Neural cell (in vitro differentiated cells): ENCODE measurements at regions not wholly inside any gene's neighbourhood (a gene's known extent, or its start where the extent isn't known, plus 50 kb on each side); places are given as distances from the start of the nearest gene placed in this dataset.

Experiments used
- H2AFZ ChIP-seq: fragments of 200-600, 300-800 bp; sonication (generic), shearing (Covaris generic); 2 replicates; pipeline ENCODE4 v1.6.0; 2014; ENCODE audit warnings: low read depth, mild to moderate bottlenecking, antibody characterized with exemption, low read length, moderate library complexity
- H3F3A ChIP-seq: fragments of 200-600 bp; shearing (Covaris generic); 2 replicates; pipeline ENCODE4 v1.6.1; 2016; ENCODE audit warnings: mild to moderate bottlenecking, moderate library complexity, mixed read lengths, antibody characterized with exemption, low read length; ENCODE audit not compliant: insufficient read depth, poor library complexity, severe bottlenecking
- H3K27ac ChIP-seq: fragments of 200-600, 300-800 bp; sonication (generic), shearing (Covaris generic); 2 replicates; pipeline ENCODE4 v1.5.1; 2014; ENCODE audit warnings: mild to moderate bottlenecking, low read length, moderate library complexity
- H3K27me3 ChIP-seq: fragments of 300-800, 200-600 bp; sonication (generic), shearing (Covaris generic); 2 replicates; pipeline ENCODE4 v1.6.0; 2014; ENCODE audit warnings: mild to moderate bottlenecking, low read depth, low read length, moderate library complexity; ENCODE audit not compliant: insufficient read depth
- H3K36me3 ChIP-seq: fragments of 300-800, 200-600 bp; sonication (generic), shearing (Covaris generic); 2 replicates; pipeline ENCODE4 v1.5.1; 2014; ENCODE audit warnings: mild to moderate bottlenecking, antibody characterized with exemption, low read length, moderate library complexity; ENCODE audit not compliant: insufficient read depth
- H3K4me2 ChIP-seq: fragments of 300-800, 200-600 bp; sonication (generic), shearing (Covaris generic); 2 replicates; pipeline ENCODE4 v1.6.0; 2014; ENCODE audit warnings: mild to moderate bottlenecking, low read length
- H3K4me3 ChIP-seq: fragments of 300-800, 200-600 bp; sonication (generic), shearing (Covaris generic); 2 replicates; pipeline ENCODE4 v1.5.1; 2014; ENCODE audit warnings: mild to moderate bottlenecking, low read length, moderate library complexity
- H3K79me2 ChIP-seq: fragments of 200-600 bp; shearing (Covaris generic); replicated peaks from 2 replicates; pipeline ENCODE4 v1.6.0; 2014; ENCODE audit warnings: mild to moderate bottlenecking, low read length, moderate library complexity; ENCODE audit not compliant: insufficient read depth
- H3K9ac ChIP-seq: fragments of 300-800, 200-600 bp; sonication (generic), shearing (Covaris generic); 2 replicates; pipeline ENCODE4 v1.6.1; 2016; ENCODE audit warnings: mild to moderate bottlenecking, low read length, mixed read lengths
- H3K9me2 ChIP-seq: fragments of 200-600 bp; shearing (Covaris generic); 2 replicates; pipeline ENCODE4 v1.6.1; 2016; ENCODE audit warnings: mild to moderate bottlenecking, low read length, mixed read lengths; ENCODE audit not compliant: insufficient read depth
- H3K9me3 ChIP-seq: fragments of 200-600, 300-800 bp; sonication (generic), shearing (Covaris generic); 2 replicates; pipeline ENCODE4 v1.6.1; 2016; ENCODE audit warnings: mild to moderate bottlenecking, mixed run types, low read length, moderate library complexity, mixed read lengths
- H4K20me1 ChIP-seq: fragments of 200-600 bp; shearing (Covaris generic); 2 replicates; pipeline ENCODE4 v1.6.1; 2016; ENCODE audit warnings: mild to moderate bottlenecking, mixed run types; ENCODE audit not compliant: insufficient read depth
- EP300 ChIP-seq: fragments of 450-650 bp; conservative IDR thresholded peaks from 2 replicates; pipeline ENCODE4 v1.6.1; 2014; ENCODE audit warnings: antibody characterized with exemption, mild to moderate bottlenecking, moderate library complexity; ENCODE audit not compliant: poor library complexity, severe bottlenecking
- EZH2 ChIP-seq: fragments of 200-600, 300-800 bp; shearing (Covaris generic), sonication (generic); IDR thresholded peaks from 2 replicates; pipeline ENCODE4 v1.6.1; 2014; ENCODE audit warnings: antibody characterized with exemption, low read length, borderline replicate concordance, mild to moderate bottlenecking; ENCODE audit not compliant: insufficient read depth, poor library complexity, severe bottlenecking
- MXI1 ChIP-seq: fragments of 450-650 bp; conservative IDR thresholded peaks from 2 replicates; pipeline ENCODE4 v1.6.1; 2014; ENCODE audit warnings: antibody characterized with exemption, mild to moderate bottlenecking; ENCODE audit not compliant: poor library complexity, severe bottlenecking
- POLR2AphosphoS5 ChIP-seq: IDR thresholded peaks from 2 replicates; pipeline ENCODE4 v1.6.1; 2012
- RAD21 ChIP-seq: fragments of 450-650 bp; conservative IDR thresholded peaks from 2 replicates; pipeline ENCODE4 v1.6.1; 2014; ENCODE audit warnings: antibody characterized with exemption, mild to moderate bottlenecking, moderate library complexity
- SMC3 ChIP-seq: fragments of 450-650 bp; conservative IDR thresholded peaks from 2 replicates; pipeline ENCODE4 v1.6.1; 2014; ENCODE audit warnings: antibody characterized with exemption, mild to moderate bottlenecking, moderate library complexity; ENCODE audit not compliant: poor library complexity
- TAF1 ChIP-seq: IDR thresholded peaks from 2 replicates; pipeline ENCODE4 v1.6.1; 2012; ENCODE audit warnings: low read depth
- TF ChIP-seq, protein P1 (sequence below): IDR thresholded peaks from 2 replicates; pipeline ENCODE4 v1.6.1; 2012; ENCODE audit warnings: borderline replicate concordance
- TF ChIP-seq, protein P2 (sequence below): fragments of 450-650 bp; IDR thresholded peaks from 2 replicates; pipeline ENCODE4 v1.5.1; 2014; ENCODE audit warnings: antibody characterized with exemption, mild to moderate bottlenecking, moderate library complexity; ENCODE audit not compliant: poor library complexity, severe bottlenecking

DNA sequence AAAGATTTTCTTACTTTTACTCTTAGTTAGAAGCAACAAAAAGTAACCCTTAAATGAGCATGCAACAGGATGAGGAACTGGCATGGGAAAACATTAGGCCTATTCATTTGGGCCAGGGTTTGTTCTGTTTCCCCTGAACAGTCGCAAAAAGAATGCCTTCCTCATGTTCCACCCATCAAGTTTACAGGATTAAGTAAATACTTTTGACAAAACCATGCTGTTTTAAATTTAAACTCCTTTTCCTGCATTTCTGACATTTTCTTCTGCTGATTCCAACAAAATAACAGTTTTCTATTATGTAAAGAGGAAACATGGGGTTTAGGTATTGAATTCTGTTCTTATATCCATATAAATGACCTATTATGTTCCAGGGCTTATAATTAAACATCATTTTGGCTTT, 236.6 kb upstream of the ACTBL2 start:
- no peak overlapping the region for H3K27ac ChIP-seq
- TF ChIP-seq MXI1 (no peak), SMC3 (no peak), TAF1 (no peak), EP300 (no peak), RAD21 (no peak), EZH2 (no peak), POLR2AphosphoS5 (no peak)
- TF ChIP-seq, protein P1, sequence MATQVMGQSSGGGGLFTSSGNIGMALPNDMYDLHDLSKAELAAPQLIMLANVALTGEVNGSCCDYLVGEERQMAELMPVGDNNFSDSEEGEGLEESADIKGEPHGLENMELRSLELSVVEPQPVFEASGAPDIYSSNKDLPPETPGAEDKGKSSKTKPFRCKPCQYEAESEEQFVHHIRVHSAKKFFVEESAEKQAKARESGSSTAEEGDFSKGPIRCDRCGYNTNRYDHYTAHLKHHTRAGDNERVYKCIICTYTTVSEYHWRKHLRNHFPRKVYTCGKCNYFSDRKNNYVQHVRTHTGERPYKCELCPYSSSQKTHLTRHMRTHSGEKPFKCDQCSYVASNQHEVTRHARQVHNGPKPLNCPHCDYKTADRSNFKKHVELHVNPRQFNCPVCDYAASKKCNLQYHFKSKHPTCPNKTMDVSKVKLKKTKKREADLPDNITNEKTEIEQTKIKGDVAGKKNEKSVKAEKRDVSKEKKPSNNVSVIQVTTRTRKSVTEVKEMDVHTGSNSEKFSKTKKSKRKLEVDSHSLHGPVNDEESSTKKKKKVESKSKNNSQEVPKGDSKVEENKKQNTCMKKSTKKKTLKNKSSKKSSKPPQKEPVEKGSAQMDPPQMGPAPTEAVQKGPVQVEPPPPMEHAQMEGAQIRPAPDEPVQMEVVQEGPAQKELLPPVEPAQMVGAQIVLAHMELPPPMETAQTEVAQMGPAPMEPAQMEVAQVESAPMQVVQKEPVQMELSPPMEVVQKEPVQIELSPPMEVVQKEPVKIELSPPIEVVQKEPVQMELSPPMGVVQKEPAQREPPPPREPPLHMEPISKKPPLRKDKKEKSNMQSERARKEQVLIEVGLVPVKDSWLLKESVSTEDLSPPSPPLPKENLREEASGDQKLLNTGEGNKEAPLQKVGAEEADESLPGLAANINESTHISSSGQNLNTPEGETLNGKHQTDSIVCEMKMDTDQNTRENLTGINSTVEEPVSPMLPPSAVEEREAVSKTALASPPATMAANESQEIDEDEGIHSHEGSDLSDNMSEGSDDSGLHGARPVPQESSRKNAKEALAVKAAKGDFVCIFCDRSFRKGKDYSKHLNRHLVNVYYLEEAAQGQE: no peak
- TF ChIP-seq, protein P2, sequence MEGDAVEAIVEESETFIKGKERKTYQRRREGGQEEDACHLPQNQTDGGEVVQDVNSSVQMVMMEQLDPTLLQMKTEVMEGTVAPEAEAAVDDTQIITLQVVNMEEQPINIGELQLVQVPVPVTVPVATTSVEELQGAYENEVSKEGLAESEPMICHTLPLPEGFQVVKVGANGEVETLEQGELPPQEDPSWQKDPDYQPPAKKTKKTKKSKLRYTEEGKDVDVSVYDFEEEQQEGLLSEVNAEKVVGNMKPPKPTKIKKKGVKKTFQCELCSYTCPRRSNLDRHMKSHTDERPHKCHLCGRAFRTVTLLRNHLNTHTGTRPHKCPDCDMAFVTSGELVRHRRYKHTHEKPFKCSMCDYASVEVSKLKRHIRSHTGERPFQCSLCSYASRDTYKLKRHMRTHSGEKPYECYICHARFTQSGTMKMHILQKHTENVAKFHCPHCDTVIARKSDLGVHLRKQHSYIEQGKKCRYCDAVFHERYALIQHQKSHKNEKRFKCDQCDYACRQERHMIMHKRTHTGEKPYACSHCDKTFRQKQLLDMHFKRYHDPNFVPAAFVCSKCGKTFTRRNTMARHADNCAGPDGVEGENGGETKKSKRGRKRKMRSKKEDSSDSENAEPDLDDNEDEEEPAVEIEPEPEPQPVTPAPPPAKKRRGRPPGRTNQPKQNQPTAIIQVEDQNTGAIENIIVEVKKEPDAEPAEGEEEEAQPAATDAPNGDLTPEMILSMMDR: no peak
- H3K9me2 ChIP-seq: no peaks in the 10 kb centered on the region
- no peak overlapping the region for H3K4me3 ChIP-seq
- H3K27me3 ChIP-seq: no peaks in the 10 kb centered on the region
- H3K79me2 ChIP-seq: no peaks in the 10 kb centered on the region
- H3K36me3 ChIP-seq: no peaks in the 10 kb centered on the region
- no peaks in the 10 kb centered on the region for H3F3A ChIP-seq
- H2AFZ ChIP-seq: no peak overlapping the region
- H3K9ac ChIP-seq: no peak overlapping the region
- no peaks in the 10 kb centered on the region for H4K20me1 ChIP-seq
- no peak overlapping the region for H3K4me2 ChIP-seq
- no peaks in the 10 kb centered on the region for H3K9me3 ChIP-seq

DNA sequence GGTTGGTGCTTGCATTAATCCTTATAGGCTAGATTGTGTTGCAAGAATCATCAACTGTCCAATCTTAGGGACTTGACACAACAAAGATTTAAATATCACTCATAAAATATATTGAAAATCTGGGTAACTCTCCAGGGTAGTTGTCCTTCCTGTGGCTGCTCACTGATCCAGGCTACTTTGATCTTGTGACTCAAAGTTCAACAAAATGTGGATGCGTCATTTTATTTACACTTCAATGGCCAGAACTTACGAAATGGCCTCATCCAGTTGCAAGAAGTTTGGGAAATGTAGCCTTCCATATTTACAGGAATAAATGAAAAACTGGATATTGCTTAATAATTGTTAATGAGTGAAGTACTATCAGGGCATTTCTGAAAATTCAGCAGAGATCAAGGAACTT, 235.5 kb upstream of the ACTBL2 start:
- H3K9me2 ChIP-seq: no peaks in the 10 kb centered on the region
- no peak for TF ChIP-seq SMC3
- TF ChIP-seq EP300: no peak
- TF ChIP-seq, protein P1: no peak
- TF ChIP-seq MXI1: no peak
- no peak for TF ChIP-seq RAD21
- TF ChIP-seq EZH2: no peak
- TF ChIP-seq, protein P2: no peak
- no peak for TF ChIP-seq POLR2AphosphoS5
- TF ChIP-seq TAF1: no peak
- no peak overlapping the region for H3K9ac ChIP-seq
- no peaks in the 10 kb centered on the region for H3K36me3 ChIP-seq
- H3K27ac ChIP-seq: no peak overlapping the region
- no peak overlapping the region for H3K4me3 ChIP-seq
- H3K4me2 ChIP-seq: no peak overlapping the region
- H3K27me3 ChIP-seq: no peaks in the 10 kb centered on the region
- H4K20me1 ChIP-seq: no peaks in the 10 kb centered on the region
- H3K9me3 ChIP-seq: no peaks in the 10 kb centered on the region
- no peaks in the 10 kb centered on the region for H3F3A ChIP-seq
- H3K79me2 ChIP-seq: no peaks in the 10 kb centered on the region
- H2AFZ ChIP-seq: no peak overlapping the region
